C4-2B (cell line): ENCODE measurements at regions not wholly inside any gene's neighbourhood (a gene's known extent, or its start where the extent isn't known, plus 50 kb on each side); places are given as distances from the start of the nearest gene placed in this dataset.

ENCODE experiments used
- ZFX ChIP-seq: fragments of 450-650 bp; IDR thresholded peaks from 2 replicates; pipeline ENCODE4 v1.6.1; 2017
- TF ChIP-seq, protein P1 (sequence below): fragments of 450-650 bp; conservative IDR thresholded peaks from 2 replicates; pipeline ENCODE4 v1.5.1; 2017; ENCODE audit warnings: mild to moderate bottlenecking

DNA sequence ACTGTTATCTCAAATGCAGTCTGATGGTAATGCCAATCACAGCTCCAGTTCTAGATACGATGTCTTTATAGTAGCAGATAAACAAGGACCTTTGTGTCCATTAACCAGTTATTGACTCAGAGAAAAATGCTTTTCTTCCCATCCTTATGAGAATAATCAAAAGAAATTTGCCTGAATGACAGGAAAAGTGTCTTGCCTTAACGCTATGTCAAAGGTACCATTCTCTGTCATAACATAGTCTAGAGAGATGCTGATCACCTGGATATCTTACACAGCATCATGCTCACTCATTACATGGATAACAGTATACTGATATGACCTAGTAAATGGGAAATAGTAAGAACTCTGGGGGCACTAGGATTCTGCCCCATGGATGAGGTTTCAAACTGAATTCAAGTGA lies 151.7 kb upstream of the NEGR1 start:
- TF ChIP-seq, protein P1, sequence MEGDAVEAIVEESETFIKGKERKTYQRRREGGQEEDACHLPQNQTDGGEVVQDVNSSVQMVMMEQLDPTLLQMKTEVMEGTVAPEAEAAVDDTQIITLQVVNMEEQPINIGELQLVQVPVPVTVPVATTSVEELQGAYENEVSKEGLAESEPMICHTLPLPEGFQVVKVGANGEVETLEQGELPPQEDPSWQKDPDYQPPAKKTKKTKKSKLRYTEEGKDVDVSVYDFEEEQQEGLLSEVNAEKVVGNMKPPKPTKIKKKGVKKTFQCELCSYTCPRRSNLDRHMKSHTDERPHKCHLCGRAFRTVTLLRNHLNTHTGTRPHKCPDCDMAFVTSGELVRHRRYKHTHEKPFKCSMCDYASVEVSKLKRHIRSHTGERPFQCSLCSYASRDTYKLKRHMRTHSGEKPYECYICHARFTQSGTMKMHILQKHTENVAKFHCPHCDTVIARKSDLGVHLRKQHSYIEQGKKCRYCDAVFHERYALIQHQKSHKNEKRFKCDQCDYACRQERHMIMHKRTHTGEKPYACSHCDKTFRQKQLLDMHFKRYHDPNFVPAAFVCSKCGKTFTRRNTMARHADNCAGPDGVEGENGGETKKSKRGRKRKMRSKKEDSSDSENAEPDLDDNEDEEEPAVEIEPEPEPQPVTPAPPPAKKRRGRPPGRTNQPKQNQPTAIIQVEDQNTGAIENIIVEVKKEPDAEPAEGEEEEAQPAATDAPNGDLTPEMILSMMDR: no peak
- no peak for TF ChIP-seq ZFX
